Natural killer cell (primary cell): ENCODE measurements at regions not wholly inside any gene's neighbourhood (a gene's known extent, or its start where the extent isn't known, plus 50 kb on each side); places are given as distances from the start of the nearest gene placed in this dataset.

ENCODE experiments used
- ATAC-seq, 3 donors: fragments of 150-1000 bp in 2 of 3; fragments of 200-7000 bp in 1 of 3; cut with Tn5 transposase; 1 replicate in 1 of 3; 2 replicates in 2 of 3; pipeline ENCODE4 v1.10.0; 2021; ENCODE audit warnings: mild to moderate bottlenecking in 2 of 3, moderate library complexity in 2 of 3
- DNase-seq, 2 donors: peaks; one replicate each; pipeline versions ENCODE4 v3.0.0 to v3.0.0-alpha.2; 2013 to 2021; ENCODE audit warnings: mixed read lengths in 1 of 2
- H3K27ac ChIP-seq: one replicate; pipeline ENCODE4 v1.5.1; 2013; ENCODE audit warnings: mild to moderate bottlenecking, low read length
- H3K27me3 ChIP-seq: one replicate; pipeline ENCODE4 v1.6.1; 2013; ENCODE audit warnings: low read length; ENCODE audit not compliant: control insufficient read depth, insufficient read depth
- H3K36me3 ChIP-seq: one replicate; pipeline ENCODE4 v1.6.1; 2013; ENCODE audit warnings: low read length; ENCODE audit not compliant: control insufficient read depth, insufficient read depth
- H3K4me1 ChIP-seq: one replicate; pipeline ENCODE4 v1.6.1; 2013; ENCODE audit warnings: low read length; ENCODE audit not compliant: control insufficient read depth, insufficient read depth
- H3K4me3 ChIP-seq: one replicate; pipeline ENCODE4 v1.5.1; 2013; ENCODE audit warnings: low read length
- H3K9me3 ChIP-seq: one replicate; pipeline ENCODE4 v1.6.1; 2013; ENCODE audit warnings: low read length; ENCODE audit not compliant: control insufficient read depth, insufficient read depth
- H3K27ac Mint-ChIP-seq, 2 donors: one replicate each; pipeline ENCODE4 v1.8.0; 2022; ENCODE audit warnings: mild to moderate bottlenecking in 2 of 2, mixed read lengths in 2 of 2, moderate library complexity in 1 of 2
- H3K27me3 Mint-ChIP-seq, 2 donors: one replicate each; pipeline ENCODE4 v1.8.0; 2022; ENCODE audit warnings: low read depth in 2 of 2, mixed read lengths in 2 of 2
- H3K36me3 Mint-ChIP-seq: one replicate; pipeline ENCODE4 v1.8.0; 2022; ENCODE audit warnings: mixed read lengths
- H3K4me1 Mint-ChIP-seq, 2 donors: one replicate each; pipeline ENCODE4 v1.8.0; 2022; ENCODE audit warnings: mixed read lengths in 2 of 2
- H3K4me3 Mint-ChIP-seq: one replicate; pipeline ENCODE4 v1.8.0; 2022; ENCODE audit warnings: mild to moderate bottlenecking, moderate library complexity, mixed read lengths
- H3K9me3 Mint-ChIP-seq, 2 donors: one replicate each; pipeline ENCODE4 v1.8.0; 2022; ENCODE audit warnings: mixed read lengths in 2 of 2
- CTCF ChIP-seq: fragments of 200-600 bp; IDR thresholded peaks from one replicate; pipeline ENCODE4 v1.8.0; 2022; ENCODE audit warnings: antibody characterized with exemption
- WGBS: methylation state at CpG from one replicate; pipeline ENCODE4 v1.1.7; 2013; ENCODE audit warnings: missing lambda C conversion rate; ENCODE audit not compliant: insufficient coverage; 5-methylcytosine and 5-hydroxymethylcytosine counted together
- intact Hi-C: fragments of 100-400 bp; cut with micrococcal nuclease; formaldehyde crosslinking; loops from one replicate; pipeline ENCODE4 v1.14.2; 2022

- ATAC-seq (no peak), DNase-seq (no peak)
- Mint-ChIP-seq H3K36me3 (no peaks in the 10 kb centered on the region), H3K4me3 (no peak overlapping the region), H3K4me1 (no peaks in the 10 kb centered on the region), H3K27me3 (no peaks in the 10 kb centered on the region), H3K9me3 (peaks cover 0 to 5% of the 10 kb centered on the region in 2 donors), H3K27ac (no peak overlapping the region)
- Histone ChIP-seq H3K36me3 (no peaks in the 10 kb centered on the region), H3K27ac (no peak overlapping the region), H3K4me1 (no peaks in the 10 kb centered on the region), H3K4me3 (no peak overlapping the region), H3K9me3 (no peaks in the 10 kb centered on the region), H3K27me3 (no peaks in the 10 kb centered on the region)
- intact Hi-C loops, result no loop called here
- TF ChIP-seq CTCF, result no peak
- 68% methylated on average over 3 of the region's 3 CpGs for WGBS
Observed at GRCh38 chr3:157754451-157754850, 251.2 kb upstream of the VEPH1 start.

GRCh38 chr3:157753787-157754136 is 250.5 kb upstream of the VEPH1 start:
- H3K27me3 ChIP-seq, result no peaks in the 10 kb centered on the region
- intact Hi-C loops, result no loop called here
- Mint-ChIP-seq H3K9me3 (peaks cover 0 to 7% of the 10 kb centered on the region in 2 donors), H3K27me3 (no peaks in the 10 kb centered on the region), H3K4me1 (no peaks in the 10 kb centered on the region), H3K27ac (no peak overlapping the region), H3K4me3 (no peak overlapping the region), H3K36me3 (no peaks in the 10 kb centered on the region)
- no peaks in the 10 kb centered on the region for H3K36me3 ChIP-seq
- no peaks in the 10 kb centered on the region for H3K4me1 ChIP-seq
- 72% methylated on average over 3 of the region's 3 CpGs for WGBS
- no peak overlapping the region for H3K27ac ChIP-seq
- ATAC-seq (no peak), DNase-seq (no peak)
- H3K9me3 ChIP-seq, result no peaks in the 10 kb centered on the region
- no peak overlapping the region for H3K4me3 ChIP-seq
- no peak for TF ChIP-seq CTCF

- peaks cover 0 to 7% of the 10 kb centered on the region in 2 donors for H3K9me3 Mint-ChIP-seq
- H3K27me3 Mint-ChIP-seq, result no peaks in the 10 kb centered on the region
- H3K36me3 Mint-ChIP-seq, result no peaks in the 10 kb centered on the region
- ATAC-seq (no peak), DNase-seq (no peak)
- no peaks in the 10 kb centered on the region for H3K4me1 ChIP-seq
- H3K4me3 Mint-ChIP-seq, result no peak overlapping the region
- WGBS, result 86% methylated on average over 1 of the region's 5 CpGs
- H3K36me3 ChIP-seq, result no peaks in the 10 kb centered on the region
- H3K4me1 Mint-ChIP-seq, result no peaks in the 10 kb centered on the region
- no peak overlapping the region for H3K4me3 ChIP-seq
- H3K27ac ChIP-seq, result no peak overlapping the region
- no peaks in the 10 kb centered on the region for H3K27me3 ChIP-seq
- intact Hi-C loops, result no loop called here
- no peak for TF ChIP-seq CTCF
- no peaks in the 10 kb centered on the region for H3K9me3 ChIP-seq
- no peak overlapping the region for H3K27ac Mint-ChIP-seq
Observed at GRCh38 chr3:157752956-157753786, 250.0 kb upstream of the VEPH1 start.

GRCh38 chr3:157752554-157752953 is 249.3 kb upstream of the VEPH1 start:
- Mint-ChIP-seq H3K36me3 (no peaks in the 10 kb centered on the region), H3K27me3 (no peaks in the 10 kb centered on the region), H3K27ac (no peak overlapping the region), H3K4me3 (no peak overlapping the region), H3K9me3 (peaks cover 2 to 7% of the 10 kb centered on the region in 2 donors), H3K4me1 (no peaks in the 10 kb centered on the region)
- DNase-seq (no peak), ATAC-seq (no peak)
- H3K9me3 ChIP-seq, result peaks cover 4% of the 10 kb centered on the region
- H3K4me3 ChIP-seq, result no peak overlapping the region
- no peaks in the 10 kb centered on the region for H3K36me3 ChIP-seq
- no peaks in the 10 kb centered on the region for H3K27me3 ChIP-seq
- TF ChIP-seq CTCF, result no peak
- no peak overlapping the region for H3K27ac ChIP-seq
- 82% methylated on average over 2 of the region's 3 CpGs for WGBS
- H3K4me1 ChIP-seq, result no peaks in the 10 kb centered on the region
- intact Hi-C loops, result no loop called here
